Activated T-cell treated with anti-CD3 and anti-CD28 coated beads, Interleukin-2, amount 50 U/mL, for 72 hours (primary cell): ENCODE measurements at regions not wholly inside any gene's neighbourhood (a gene's known extent, or its start where the extent isn't known, plus 50 kb on each side); places are given as distances from the start of the nearest gene placed in this dataset.

Source experiments
- ATAC-seq, 2 donors: fragments of 150-1000 bp; cut with Tn5 transposase; replicated peaks in 1 of 2; 2 replicates each; pipeline ENCODE4 v1.10.0; 2021; ENCODE audit warnings: moderate library complexity in 2 of 2, mild to moderate bottlenecking in 1 of 2
- DNase-seq, 2 donors: peaks; one replicate each; pipeline ENCODE4 v3.0.0; 2021 to 2022; ENCODE audit warnings: mixed read lengths in 1 of 2
- H3K27ac Mint-ChIP-seq: one replicate; pipeline ENCODE4 v1.8.0; 2022; ENCODE audit warnings: mild to moderate bottlenecking, moderate library complexity, mixed read lengths
- H3K27me3 Mint-ChIP-seq: one replicate; pipeline ENCODE4 v1.8.0; 2022; ENCODE audit warnings: low read depth, mixed read lengths
- H3K36me3 Mint-ChIP-seq, 2 donors: one replicate each; pipeline ENCODE4 v1.8.0; 2022; ENCODE audit warnings: mixed read lengths in 2 of 2, mild to moderate bottlenecking in 1 of 2; ENCODE audit not compliant: insufficient read depth in 2 of 2
- H3K4me1 Mint-ChIP-seq: one replicate; pipeline ENCODE4 v1.8.0; 2022; ENCODE audit warnings: low read depth, mixed read lengths
- H3K4me3 Mint-ChIP-seq, 2 donors: one replicate each; pipeline ENCODE4 v1.8.0; 2022; ENCODE audit warnings: mild to moderate bottlenecking in 2 of 2, mixed read lengths in 2 of 2, moderate library complexity in 2 of 2
- H3K9me3 Mint-ChIP-seq, 2 donors: one replicate each; pipeline ENCODE4 v1.8.0; 2022; ENCODE audit warnings: mixed read lengths in 2 of 2

- Mint-ChIP-seq H3K36me3 (no peaks in the 10 kb centered on the region), H3K9me3 (no peaks in the 10 kb centered on the region), H3K4me1 (no peaks in the 10 kb centered on the region), H3K27me3 (no peaks in the 10 kb centered on the region), H3K27ac (no peak overlapping the region), H3K4me3 (no peak overlapping the region)
- ATAC-seq, result no peak
- no peak for DNase-seq
Measured at GRCh38 chr15:53389271-53390037, 370.0 kb downstream of the WDR72 start.

DNA sequence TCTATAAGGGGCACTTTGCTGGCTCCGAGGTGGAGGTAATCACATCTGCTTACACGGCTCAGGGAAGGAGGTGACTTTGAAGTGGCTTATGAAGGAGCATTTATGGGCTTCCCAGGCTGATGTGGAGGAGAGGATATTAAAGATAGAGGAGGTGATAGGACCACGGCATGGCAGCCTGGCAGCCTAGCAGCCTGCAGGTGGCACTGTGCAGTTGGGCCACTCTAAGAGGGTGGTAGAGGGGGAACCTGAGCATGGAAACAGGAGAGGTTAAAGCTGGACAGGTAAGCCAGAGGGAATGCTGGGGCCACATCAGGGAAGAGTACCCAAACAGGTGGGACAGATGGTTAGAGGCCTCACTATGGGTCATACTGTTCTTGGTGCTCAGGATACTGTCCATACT, 375.0 kb downstream of the WDR72 start:
- H3K4me1 Mint-ChIP-seq, result no peaks in the 10 kb centered on the region
- H3K27me3 Mint-ChIP-seq, result no peaks in the 10 kb centered on the region
- H3K9me3 Mint-ChIP-seq, result no peaks in the 10 kb centered on the region
- H3K36me3 Mint-ChIP-seq, result no peaks in the 10 kb centered on the region
- H3K4me3 Mint-ChIP-seq, result no peak overlapping the region
- no peak for ATAC-seq
- no peak for DNase-seq
- no peak overlapping the region for H3K27ac Mint-ChIP-seq

- no peak for ATAC-seq
- Mint-ChIP-seq H3K27ac (no peak overlapping the region), H3K9me3 (no peaks in the 10 kb centered on the region), H3K4me1 (no peaks in the 10 kb centered on the region), H3K27me3 (no peaks in the 10 kb centered on the region), H3K36me3 (no peaks in the 10 kb centered on the region), H3K4me3 (no peak overlapping the region)
- no peak for DNase-seq
Measured at GRCh38 chr15:53378096-53378800, 381.2 kb downstream of the WDR72 start.

- no peaks in the 10 kb centered on the region for H3K4me1 Mint-ChIP-seq
- no peak overlapping the region for H3K27ac Mint-ChIP-seq
- ATAC-seq (no peak), DNase-seq (no peak)
- no peak overlapping the region for H3K4me3 Mint-ChIP-seq
- no peaks in the 10 kb centered on the region for H3K27me3 Mint-ChIP-seq
- H3K9me3 Mint-ChIP-seq, result peaks cover 0 to 5% of the 10 kb centered on the region in 2 donors
- H3K36me3 Mint-ChIP-seq, result peaks cover 0 to 2% of the 10 kb centered on the region in 2 donors
Measured at GRCh38 chr15:53367740-53368139, 391.7 kb downstream of the WDR72 start.

DNA sequence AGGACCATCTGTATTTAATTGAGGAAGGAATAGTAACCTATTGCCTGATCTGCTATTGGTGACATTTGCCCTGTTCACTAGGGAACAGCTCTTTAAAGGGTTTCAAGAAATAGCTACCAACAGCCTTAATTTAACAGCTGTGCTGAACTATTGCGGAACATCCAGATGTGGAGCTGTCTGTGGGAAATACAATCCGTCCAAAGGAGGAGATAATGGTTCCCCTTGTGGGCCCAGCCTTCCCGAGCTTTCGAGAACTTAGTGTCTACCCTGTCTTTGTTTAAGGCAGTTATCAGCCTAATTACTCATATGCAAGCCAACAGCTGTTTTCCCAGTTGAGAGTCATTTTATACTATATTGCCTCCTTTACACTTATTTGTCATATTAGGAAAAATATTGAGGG, 398.6 kb downstream of the WDR72 start:
- DNase-seq (no peak), ATAC-seq (no peak)
- H3K4me1 Mint-ChIP-seq, result no peaks in the 10 kb centered on the region
- H3K36me3 Mint-ChIP-seq, result no peaks in the 10 kb centered on the region
- H3K27me3 Mint-ChIP-seq, result no peaks in the 10 kb centered on the region
- no peak overlapping the region for H3K4me3 Mint-ChIP-seq
- no peak overlapping the region for H3K27ac Mint-ChIP-seq
- peaks cover 2 to 6% of the 10 kb centered on the region in 2 donors for H3K9me3 Mint-ChIP-seq

DNA sequence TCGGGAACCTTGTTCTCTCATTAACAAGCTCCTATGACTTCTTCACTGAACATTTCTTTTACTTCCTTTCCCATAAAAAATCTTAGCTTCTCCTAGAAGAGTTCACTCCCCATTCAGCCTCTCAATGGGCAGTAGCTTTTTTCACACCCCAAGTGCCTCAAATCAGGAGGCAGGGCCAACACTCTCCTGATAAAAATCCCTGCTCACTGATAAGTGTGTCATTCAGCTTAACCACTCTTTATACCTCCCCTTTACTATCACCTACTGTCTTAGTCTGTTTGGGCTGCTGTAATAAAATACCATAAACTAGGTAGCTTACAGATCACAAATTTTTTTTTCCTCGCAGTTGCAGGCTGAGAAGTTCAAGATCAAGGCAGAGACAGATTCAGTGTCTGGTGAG, 400.4 kb downstream of the WDR72 start:
- H3K4me1 Mint-ChIP-seq, result no peaks in the 10 kb centered on the region
- peaks cover 2 to 7% of the 10 kb centered on the region in 2 donors for H3K9me3 Mint-ChIP-seq
- no peak overlapping the region for H3K4me3 Mint-ChIP-seq
- no peaks in the 10 kb centered on the region for H3K36me3 Mint-ChIP-seq
- no peak for ATAC-seq
- no peaks in the 10 kb centered on the region for H3K27me3 Mint-ChIP-seq
- no peak overlapping the region for H3K27ac Mint-ChIP-seq
- no peak for DNase-seq

GRCh38 chr15:53354874-53355273, 404.6 kb downstream of the WDR72 start:
- Mint-ChIP-seq H3K4me1 (no peaks in the 10 kb centered on the region), H3K27me3 (no peaks in the 10 kb centered on the region), H3K27ac (no peak overlapping the region), H3K9me3 (peaks cover 2 to 8% of the 10 kb centered on the region in 2 donors), H3K36me3 (no peaks in the 10 kb centered on the region), H3K4me3 (no peak overlapping the region)
- DNase-seq (no peak), ATAC-seq (no peak)

DNA sequence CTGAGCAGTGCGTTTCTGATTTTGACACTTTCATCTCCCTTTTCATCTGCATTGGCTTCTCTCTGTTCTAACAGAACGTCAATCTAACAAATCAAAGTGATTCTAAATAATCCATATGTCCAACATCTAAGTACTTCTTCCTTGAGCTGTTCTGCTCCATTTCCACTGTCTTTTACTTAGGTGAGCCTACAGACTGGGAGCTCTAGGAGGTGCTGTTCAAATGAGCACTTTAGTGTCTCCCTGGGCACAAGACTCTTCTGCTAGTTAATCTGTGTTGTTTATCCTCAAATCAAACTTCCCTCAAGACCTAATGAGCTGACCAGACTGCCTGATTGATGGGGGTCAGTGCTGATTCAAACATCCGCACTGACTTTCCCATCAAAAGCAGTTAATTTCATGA, 408.1 kb downstream of the WDR72 start:
- no peaks in the 10 kb centered on the region for H3K27me3 Mint-ChIP-seq
- no peaks in the 10 kb centered on the region for H3K36me3 Mint-ChIP-seq
- no peak overlapping the region for H3K27ac Mint-ChIP-seq
- ATAC-seq (no peak), DNase-seq (no peak)
- H3K4me1 Mint-ChIP-seq, result no peaks in the 10 kb centered on the region
- peaks cover 0 to 2% of the 10 kb centered on the region in 2 donors for H3K9me3 Mint-ChIP-seq
- H3K4me3 Mint-ChIP-seq, result no peak overlapping the region

- no peaks in the 10 kb centered on the region for H3K27me3 Mint-ChIP-seq
- DNase-seq, result no peak
- no peaks in the 10 kb centered on the region for H3K4me1 Mint-ChIP-seq
- no peak overlapping the region for H3K4me3 Mint-ChIP-seq
- H3K27ac Mint-ChIP-seq, result no peak overlapping the region
- H3K36me3 Mint-ChIP-seq, result no peaks in the 10 kb centered on the region
- H3K9me3 Mint-ChIP-seq, result no peaks in the 10 kb centered on the region
- no peak for ATAC-seq
Measured at GRCh38 chr15:53346583-53346982, 412.9 kb downstream of the WDR72 start.

DNA sequence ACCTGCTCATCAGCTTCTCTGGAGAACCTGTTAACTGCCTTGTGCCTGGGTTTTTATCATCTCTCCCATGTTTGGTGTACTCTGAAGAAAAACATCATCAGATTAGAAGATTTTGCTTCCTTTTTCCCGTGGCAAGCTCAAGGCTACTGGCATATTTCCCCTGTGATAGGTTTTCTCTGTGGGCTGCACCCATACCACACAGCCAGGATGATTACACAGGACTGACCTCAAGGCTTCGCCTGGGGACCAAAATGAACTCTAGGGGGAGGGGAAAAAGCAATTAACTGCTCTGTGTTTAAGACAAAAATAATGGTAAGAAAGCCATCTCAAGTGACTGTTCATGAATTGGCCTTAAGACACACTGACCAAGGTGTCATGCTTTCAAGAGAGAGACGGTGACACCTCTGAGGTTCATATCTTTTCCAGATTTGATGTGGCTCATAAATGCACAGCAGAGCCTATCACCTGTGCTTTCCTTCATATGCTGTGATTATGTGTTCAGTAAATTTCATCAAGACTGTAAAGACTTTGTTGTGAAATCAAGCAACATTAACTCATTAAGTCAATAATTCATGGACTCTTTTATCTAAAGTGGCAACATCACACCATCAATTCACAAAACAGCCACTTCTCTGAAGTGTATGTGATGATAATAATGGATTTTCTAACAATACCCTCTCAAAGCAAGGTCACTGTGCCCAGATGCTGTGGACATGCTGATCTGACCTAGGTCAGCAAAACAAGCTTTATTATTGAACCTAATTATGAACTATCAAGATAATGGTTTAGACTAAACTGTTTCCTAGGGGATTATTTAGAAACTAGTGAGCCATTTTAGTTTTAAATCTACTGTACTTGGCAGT, 427.9 kb downstream of the WDR72 start:
- Mint-ChIP-seq H3K4me3 (no peak overlapping the region), H3K27me3 (no peaks in the 10 kb centered on the region), H3K27ac (no peak overlapping the region), H3K36me3 (no peaks in the 10 kb centered on the region), H3K4me1 (no peaks in the 10 kb centered on the region), H3K9me3 (peaks cover 0 to 2% of the 10 kb centered on the region in 2 donors)
- DNase-seq (no peak), ATAC-seq (no peak)

- Mint-ChIP-seq H3K4me3 (no peak overlapping the region), H3K36me3 (no peaks in the 10 kb centered on the region), H3K4me1 (no peaks in the 10 kb centered on the region), H3K27ac (no peak overlapping the region), H3K9me3 (peaks cover 0 to 2% of the 10 kb centered on the region in 2 donors), H3K27me3 (no peaks in the 10 kb centered on the region)
- ATAC-seq (no peak), DNase-seq (no peak)
Measured at GRCh38 chr15:53328341-53328740, 431.1 kb downstream of the WDR72 start.

GRCh38 chr15:53324061-53324460, 435.4 kb downstream of the WDR72 start:
- H3K36me3 Mint-ChIP-seq, result no peaks in the 10 kb centered on the region
- ATAC-seq (no peak), DNase-seq (no peak)
- H3K27me3 Mint-ChIP-seq, result no peaks in the 10 kb centered on the region
- H3K4me3 Mint-ChIP-seq, result no peak overlapping the region
- H3K27ac Mint-ChIP-seq, result no peak overlapping the region
- no peaks in the 10 kb centered on the region for H3K9me3 Mint-ChIP-seq
- no peaks in the 10 kb centered on the region for H3K4me1 Mint-ChIP-seq

- Mint-ChIP-seq H3K4me1 (no peaks in the 10 kb centered on the region), H3K27ac (no peak overlapping the region), H3K36me3 (no peaks in the 10 kb centered on the region), H3K9me3 (no peaks in the 10 kb centered on the region), H3K4me3 (no peak overlapping the region), H3K27me3 (no peaks in the 10 kb centered on the region)
- DNase-seq, result no peak
- no peak for ATAC-seq
Measured at GRCh38 chr15:53323191-53323590, 436.3 kb downstream of the WDR72 start.
